Stimulated activated CD8-positive, alpha-beta memory T cell treated with anti-CD3 and anti-CD28 coated beads, Interleukin-4, amount 100 ng/mL, for 24 hours (primary cell): ENCODE measurements at regions not wholly inside any gene's neighbourhood (a gene's known extent, or its start where the extent isn't known, plus 50 kb on each side); places are given as distances from the start of the nearest gene placed in this dataset.

Source experiments
- DNase-seq: peaks from one replicate; pipeline ENCODE4 v3.0.0-alpha.2; 2020; ENCODE audit warnings: low read depth

DNA sequence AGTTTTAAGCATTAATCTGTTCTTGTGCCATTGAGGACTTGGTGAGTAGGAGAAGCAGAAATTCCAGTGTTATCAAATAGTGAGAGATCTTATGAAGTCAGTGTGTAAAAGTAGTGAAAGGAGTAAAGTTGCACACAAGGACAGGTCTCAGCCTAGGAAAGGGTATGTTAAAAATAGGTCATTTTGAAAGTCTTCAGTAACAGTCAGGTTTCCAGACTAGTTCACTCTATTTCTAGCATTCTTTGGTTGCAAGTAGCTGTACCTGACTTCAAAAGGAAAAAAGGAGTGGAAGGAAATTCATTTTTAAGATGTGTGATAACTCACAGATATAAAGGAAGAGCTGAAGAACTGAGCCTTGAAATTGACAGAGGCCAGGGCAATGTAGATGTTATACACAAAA is 250.1 kb upstream of the SATB1 start:
- no peak for DNase-seq

DNA sequence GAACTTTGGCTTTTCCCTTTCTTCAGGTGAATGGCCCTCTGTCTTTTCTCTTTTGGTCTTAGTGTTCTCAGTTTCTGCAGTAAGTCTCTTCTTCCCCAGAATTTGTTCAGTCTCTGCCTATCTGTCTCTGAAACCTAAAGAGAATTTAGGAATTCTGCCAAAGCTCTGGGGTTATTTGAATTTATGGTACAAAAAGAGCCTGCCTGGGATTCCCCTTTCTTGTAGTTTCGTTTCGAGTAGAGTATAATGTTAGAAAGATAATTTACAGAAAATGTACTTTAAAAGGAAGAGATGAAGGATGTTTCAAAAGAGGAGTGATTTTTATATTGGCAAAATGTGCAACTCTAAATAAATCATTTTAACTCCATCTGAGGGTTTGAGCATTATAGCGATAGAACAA is 247.4 kb upstream of the SATB1 start:
- no peak for DNase-seq

DNA sequence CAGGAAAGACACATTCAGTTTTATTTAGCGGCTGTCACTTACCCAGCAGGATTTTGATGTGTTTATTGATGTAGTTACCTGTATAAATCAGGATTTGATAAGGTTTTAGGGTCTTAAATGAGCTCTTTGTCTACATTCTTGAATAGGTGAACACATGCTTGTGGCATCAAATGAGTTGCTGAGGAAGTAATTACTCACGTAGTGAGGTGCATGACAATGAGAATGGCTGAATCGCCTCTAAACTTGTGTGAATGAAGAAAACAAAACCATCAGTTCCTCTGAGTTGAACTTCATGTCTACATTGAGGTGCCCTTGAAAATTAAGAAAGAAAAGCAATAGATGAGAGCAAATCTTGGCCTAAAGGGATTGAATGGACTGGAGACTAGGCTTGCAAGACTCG is 245.6 kb upstream of the SATB1 start:
- DNase-seq, result no peak

DNA sequence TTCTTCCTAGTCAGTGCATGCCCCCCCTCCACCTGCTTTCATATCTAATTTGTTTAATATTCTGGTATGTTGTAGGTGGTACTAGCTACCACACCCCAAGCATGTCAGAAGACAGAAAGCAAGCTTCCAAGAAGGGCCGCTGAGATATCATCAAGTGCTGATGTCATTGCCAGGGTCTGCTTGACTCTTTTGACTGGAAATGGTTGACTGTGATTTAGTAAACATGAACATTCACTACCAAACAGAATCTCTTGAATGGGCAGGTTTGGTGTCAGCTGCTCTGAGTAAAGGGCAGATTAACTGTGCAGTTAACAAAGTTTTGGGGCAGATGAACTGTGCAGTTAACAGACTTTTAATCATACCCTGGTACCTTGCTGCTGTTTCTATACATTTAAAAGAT is 244.2 kb upstream of the SATB1 start:
- no peak for DNase-seq

DNA sequence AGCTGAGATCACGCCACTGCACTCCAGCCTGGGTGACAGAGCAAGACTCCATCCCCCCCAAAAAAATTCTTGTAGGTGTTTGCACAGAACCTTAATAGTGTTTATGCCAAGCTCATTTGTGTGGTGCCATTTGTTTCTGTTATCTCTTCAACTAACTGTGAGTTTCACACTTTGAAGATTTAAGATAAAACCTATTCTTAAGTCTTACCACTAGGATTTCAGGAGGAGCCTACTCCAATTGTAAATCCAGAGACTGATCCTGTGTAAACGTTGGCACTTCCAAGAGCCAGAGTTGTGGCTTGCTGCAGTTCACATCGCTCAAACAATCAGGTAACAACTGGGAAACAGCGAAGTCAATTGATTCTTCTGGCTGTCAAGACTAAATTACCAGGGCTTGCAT is 242.4 kb upstream of the SATB1 start:
- no peak for DNase-seq

DNA sequence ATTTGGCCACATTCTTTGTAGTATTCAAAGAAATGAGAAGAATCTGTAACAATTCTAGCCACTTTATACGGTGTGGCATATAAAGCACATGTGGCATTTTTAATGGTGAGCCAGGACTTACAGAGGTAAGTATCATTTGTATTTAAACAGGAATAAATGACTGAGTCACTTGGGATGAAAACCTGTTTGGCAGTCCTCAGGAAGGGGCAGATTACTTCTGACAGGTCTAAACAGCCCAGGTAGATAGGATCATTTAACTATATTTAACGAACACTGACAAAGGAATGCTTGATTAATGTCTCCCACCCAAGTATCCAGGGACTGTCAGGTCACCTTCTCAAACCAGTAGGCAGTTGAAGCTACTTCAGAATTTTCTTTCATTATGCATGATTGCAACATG is 241.5 kb upstream of the SATB1 start:
- no peak for DNase-seq

DNA sequence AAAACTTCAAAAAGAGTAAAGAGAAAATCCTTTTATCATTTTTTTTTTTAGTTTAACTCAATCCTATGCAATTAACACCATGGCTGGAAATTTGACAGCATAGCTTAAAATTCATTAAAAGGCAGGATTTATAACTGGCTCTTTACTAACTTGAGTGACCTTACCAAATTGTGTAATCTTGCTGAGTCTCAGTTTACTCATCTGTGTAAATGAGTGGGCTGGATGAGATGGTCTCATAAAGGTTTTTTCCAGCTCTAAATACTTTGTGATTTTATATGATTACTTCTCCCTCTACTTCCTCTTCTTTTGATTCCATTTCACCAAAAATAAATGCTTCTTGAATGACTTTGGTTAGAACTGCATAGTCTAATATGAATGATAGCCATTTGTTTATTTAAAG is 234.9 kb upstream of the SATB1 start:
- DNase-seq, result no peak

DNA sequence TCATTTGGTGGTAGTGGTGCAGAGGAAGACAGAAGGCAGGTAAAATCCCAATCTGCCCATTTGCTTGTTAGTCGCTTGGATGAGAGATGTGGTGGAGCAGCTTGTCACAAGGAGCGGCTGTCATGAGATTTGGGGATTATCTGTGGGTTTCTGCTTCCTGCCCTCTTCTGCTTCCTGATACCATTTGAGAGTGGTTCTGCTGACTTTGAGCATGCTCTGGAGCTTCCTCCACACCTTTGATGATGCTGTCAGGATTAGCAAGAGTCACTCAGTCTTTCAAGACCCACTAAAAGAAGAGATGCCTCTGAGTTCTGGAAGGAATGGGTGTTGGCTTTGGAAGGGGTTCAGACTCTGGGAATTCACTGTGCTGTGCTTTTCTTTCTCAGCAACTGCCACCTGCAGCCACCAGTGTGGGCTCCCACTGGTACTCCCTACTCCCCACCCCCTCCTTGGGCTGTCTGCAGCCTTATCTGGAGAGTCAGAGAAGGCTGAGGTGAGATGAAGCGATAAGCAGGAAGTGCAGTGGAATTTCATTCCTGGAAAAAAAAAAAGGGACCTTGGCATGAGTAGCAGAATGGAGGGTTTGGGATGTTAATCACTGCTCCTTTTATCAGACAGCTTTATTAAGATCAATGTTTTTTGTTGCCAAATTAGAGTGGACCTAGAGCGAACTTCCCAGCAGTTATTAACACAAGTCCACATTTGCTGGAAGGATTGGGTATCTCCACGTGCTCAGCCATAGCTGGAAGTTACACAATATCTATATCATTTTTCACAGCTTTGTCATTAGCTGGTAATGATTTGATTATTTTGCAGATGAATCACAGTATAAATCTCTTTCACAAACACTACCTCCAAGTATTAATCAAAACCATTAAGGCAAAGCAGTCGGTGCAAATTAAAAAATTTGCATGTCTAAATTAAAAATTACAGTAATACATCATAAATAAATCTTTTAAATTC is 233.0 kb upstream of the SATB1 start:
- no peak for DNase-seq

DNA sequence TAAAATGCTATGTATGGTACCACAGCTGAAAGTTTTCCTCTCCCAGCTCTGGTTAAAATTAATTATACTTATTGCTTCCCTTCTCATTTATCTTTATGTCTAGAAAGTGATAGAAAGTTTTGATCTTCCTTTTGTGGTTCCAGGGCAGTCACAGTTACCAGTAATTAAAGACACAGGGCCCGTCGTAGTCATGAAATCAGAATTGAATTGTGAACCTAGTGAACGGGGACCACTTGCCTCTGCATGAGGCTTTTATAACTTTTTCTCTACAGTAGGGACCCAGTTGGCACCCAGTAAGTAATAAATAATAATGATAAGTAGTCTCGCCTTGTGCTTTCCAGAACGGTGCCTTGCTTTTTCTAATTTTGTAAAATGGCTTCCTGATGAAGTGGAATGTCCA is 231.7 kb upstream of the SATB1 start:
- DNase-seq, result no peak

DNA sequence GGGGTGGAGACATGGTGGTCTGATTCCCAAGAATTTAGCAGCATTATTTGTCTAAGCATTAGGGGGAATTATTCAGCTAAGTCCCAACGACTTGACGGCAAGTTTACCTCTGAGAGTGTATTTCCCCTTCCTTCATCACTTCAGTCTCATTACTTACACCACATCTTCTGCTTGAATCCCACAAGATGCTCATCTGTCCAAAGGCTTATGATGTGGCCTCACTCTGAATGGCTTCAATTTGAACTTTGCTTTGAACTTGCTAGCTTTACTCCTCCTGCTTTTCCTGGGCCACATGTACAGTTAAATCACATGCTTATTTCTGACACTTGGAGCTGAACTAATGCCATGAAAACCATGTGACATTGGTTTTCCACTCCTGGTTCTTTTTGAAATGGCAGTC is 231.3 kb upstream of the SATB1 start:
- DNase-seq, result no peak

DNA sequence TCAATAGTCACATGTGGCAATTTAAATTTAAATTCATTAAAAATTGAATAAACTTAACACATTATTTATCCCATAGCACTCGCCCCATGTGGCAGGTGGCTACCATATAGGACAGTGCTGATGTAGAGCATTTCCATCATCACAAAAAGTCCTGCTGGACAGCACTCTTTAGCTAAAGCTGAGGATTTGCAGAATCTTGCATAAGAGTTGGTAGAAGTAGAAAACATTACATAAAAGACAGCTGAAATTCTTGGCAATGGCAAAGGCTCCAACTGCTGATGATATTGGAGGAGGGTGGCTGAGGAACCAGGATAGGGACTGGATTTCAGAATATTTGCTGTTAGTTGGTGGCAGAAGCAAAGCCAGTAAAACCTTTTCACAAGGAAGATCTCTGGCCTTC is 230.7 kb upstream of the SATB1 start:
- no peak for DNase-seq

DNA sequence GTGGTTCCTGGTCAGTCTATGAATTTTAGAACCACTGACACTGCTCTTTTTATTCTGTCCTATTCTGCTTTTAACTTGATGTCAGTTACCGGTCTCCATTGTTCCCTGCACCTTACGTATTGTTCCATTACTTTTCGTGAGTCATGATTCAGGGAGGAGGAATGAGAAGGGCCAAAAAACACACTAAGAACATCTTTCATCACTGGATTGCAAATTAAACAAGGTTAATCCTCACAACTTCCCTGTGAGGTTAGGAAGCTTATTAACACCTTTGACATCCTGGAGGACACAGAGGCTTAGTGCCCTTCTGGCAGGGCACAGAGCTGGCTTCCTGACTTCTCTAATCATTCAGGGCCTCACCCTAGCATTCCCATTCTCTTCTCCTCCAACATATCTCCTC is 227.6 kb upstream of the SATB1 start:
- no peak for DNase-seq

DNA sequence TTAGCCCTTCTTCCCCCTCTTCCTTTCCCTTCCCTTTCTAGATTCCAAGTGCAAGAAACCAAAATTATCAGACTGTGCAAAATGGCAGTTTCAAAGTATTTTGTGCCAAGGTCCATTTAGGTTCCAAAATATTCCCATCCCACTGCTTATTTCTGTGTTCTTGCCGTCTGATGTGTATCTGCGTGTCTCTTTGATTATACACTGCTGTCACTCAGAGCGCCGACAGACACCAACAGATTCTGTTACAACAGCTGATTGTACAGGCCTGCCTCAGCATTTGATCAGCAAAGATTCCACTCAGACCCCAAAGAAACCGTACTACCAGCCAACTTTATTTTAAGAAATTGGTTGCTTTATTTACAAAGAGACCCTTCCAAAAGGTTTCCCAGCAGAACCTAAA is 225.6 kb upstream of the SATB1 start:
- no peak for DNase-seq

DNA sequence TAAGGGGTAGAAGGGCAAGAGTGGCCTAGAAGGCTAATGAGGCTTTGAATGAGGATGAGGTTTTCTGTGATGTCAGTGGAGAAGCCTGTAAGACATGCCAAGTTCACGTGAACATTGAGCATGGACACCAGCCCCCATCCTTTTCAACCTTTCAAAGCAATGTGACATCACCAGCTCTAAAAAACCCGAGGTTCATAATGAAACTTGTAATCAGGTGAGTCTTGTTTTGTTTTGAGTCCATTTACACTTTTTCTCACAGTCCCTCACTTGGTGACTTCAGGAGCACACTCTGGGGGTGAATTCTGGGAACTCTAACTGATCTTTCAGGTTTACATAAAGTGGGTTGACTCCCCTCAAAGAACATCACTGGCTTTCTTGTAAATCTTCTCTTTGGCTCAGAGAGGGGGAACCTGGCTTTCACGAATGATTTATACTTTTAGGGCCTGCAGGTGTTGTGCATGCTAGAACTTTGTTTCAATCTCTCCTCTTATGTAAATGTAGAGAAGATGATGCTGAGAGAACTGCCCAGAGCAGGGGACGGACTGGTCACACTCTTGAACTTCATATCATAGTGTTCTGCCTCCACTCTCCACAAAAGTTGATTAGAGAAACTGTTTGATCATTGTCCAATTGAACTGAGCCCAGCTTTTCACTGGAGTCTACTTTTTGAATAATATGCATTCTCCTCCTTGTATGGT is 224.7 kb upstream of the SATB1 start:
- no peak for DNase-seq

DNA sequence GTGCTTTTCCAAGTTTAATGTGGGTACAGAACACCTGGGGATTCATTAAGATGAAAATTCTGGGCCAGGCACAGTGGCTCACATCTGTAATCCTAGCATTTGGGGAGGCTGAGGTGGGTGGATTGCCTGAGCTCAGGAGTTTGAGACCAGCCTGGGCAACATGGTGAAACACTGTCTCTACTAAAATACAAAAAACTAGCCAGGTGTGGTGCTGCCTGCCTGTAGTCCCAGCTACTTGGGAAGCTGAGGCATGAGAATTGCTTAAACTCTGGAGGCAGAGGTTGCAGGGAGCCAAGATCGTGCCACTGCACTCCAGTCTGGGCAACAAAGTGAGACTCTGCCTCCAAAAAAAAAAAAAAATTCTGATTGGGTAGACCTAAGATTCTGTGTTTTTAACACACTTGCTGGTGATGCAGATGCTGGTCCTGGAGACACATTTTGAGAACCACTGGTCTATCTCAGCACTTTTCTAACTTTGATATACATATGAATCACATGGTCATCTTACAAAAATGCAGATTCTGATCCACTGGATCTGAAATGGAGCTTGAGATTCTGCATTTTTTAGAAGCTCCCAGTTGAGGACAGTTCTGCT is 223.8 kb upstream of the SATB1 start:
- DNase-seq, result no peak

DNA sequence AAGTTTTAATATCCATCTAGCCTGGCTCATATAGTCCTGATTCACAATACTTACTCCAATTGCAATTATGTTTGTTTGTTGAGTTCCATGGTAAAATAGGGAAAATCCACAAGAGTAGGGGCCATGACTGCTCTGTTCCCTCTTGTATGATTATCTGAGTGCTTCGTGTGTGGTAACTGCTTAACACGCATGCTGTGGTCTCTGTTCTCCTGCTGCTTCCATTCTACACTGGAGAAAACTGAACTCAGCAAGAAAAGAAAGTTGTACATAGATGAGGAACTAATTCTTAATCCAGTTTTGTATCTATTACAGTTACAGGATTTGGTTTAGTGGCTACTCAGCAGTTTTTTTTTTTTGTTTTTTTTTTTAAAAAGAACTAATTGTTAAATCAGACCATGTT is 223.0 kb upstream of the SATB1 start:
- no peak for DNase-seq

DNA sequence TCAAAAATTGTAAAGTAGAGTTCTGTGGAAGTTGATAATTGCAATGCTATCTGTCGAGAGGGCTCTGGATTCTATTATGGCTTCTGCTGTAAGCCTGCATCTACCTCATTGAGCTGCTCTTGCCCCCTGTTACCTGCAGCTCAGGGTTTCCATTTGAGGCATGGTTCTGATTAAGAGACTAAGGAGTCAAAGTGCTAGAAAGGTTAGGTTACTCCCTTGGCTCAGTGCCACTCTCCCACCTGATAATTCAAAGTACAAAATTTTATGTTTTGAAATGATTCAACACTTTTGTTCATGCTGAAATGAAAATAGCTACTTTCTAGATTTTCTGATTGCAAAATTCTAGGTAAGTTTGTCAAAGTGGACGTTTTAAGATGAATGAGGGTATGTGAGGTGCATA is 220.5 kb upstream of the SATB1 start:
- no peak for DNase-seq

DNA sequence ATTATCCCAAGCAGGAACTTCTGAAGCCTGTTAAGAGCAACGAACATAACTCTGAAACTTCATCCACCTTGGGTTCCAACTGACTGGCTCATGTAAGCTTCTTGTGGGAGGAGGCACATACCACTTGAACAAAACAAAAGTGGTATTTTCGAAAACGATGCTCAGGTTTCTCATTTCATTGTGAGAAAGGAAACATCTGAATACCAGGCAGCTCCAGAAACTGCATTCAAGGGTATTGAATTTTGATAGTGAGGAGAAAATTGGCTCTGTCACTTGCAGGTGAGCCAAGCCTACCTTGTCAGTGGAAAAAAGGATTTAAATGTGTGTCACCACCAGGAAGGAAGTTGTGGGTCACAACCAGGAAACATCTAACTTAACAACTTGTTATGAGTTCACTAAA is 218.1 kb upstream of the SATB1 start:
- DNase-seq, result no peak

DNA sequence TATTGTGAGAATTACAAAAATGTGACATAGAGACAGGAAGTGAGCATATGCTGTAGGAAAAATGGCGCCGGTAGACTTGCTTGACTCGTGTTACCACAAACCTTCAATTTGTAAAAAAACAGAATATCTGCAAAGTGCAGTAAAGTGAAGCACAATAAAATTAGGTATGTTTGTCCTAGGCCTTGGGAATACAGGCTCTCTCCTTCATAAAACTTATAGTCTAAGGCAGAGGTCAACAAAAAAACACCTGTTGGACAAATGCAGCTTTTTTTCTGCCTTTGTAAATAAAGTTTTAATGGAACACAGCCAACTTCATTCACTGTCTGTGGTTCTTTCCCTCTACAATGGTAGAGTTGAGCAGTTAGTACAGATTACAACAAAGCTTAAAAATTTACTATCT is 216.8 kb upstream of the SATB1 start:
- no peak for DNase-seq

DNA sequence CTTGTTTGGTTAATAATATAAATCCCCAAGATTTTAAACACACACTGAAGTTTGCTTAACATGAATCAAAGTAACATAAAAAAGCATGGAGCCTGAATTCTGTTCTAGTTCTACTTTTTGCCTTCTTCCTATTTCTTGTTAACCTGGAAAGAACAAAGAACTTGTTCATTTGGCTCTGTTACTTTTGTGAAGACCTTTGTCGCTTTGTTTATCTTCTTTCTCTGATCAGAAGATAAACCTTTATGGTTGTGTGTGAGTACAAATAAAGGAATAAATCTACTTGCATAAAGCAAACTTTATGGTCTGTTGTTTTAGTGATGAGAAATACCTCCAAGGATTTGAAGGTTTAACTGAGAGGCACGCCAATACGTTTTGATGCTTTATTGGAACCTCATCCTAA is 210.1 kb upstream of the SATB1 start:
- no peak for DNase-seq

DNA sequence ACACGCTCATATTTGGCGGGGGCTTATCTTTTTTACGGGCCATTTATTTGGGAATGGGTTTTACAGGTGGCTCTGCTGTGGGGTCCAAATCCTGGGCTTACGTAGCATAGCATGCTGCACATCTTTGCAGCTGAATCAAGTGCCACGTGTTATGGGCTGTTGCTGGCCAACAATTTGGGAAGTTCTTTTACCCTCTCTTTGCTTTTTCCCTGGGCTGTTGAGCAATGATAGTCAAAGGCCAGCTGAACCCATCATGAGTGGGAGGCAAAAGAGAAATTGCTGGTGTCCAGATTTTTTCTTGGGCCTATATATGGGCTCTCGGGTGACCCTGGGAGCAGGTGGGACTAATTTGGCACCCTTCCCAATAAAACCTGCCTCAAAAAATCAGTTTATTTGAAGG is 209.3 kb upstream of the SATB1 start:
- no peak for DNase-seq

DNA sequence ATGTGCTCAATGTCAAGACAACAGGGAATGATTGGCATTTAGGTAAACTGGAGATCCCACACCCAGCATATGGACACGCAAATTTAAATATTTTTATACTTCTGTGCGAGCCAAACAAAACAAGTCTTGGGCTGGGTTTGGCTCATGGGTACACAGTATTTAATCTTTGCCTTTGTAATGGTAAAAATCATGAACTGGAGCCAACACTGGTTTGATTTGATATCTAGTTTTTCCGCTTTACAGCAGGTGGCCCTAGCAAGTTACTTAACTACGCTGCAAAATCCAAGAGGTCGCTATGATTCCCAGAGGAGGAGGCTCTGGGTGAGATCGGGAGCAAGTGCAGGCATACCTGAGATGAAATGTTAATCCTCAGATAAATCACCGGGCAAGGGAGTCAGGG is 207.9 kb upstream of the SATB1 start:
- DNase-seq, result no peak

DNA sequence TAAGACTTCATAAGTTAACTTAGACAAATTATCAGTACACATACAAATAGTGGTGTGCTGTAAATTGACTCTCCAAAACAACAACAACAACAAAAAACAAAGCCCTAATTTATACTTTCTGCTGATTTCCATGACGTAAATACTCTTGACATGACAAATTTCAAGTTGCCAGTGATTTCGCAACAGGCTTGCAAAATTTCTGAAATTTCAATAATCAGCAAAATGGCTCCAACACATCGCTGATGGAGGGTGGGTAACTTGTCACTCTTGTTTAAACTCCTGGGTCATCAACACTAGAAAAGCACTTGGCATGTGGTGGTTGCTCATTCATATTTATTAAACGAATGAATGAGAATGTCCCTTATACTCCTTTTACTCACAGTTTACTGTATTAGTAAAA is 205.2 kb upstream of the SATB1 start:
- no peak for DNase-seq
